ENCODE measurements at regions not wholly inside any gene's neighbourhood (a gene's known extent, or its start where the extent isn't known, plus 50 kb on each side); places are given as distances from the start of the nearest gene placed in this dataset.

- TF ChIP-seq CHD7 (IDR thresholded peaks at IDR 0.05; ENCODE audit: insufficient replicate concordance, low read length) (no peak), BCL11A (IDR thresholded peaks at IDR 0.05; ENCODE audit: low read depth in 2 of 2, low read length in 2 of 2) (no peak), KDM4A (IDR thresholded peaks at IDR 0.05; ENCODE audit: low read depth, low read length, severe bottlenecking) (no peak), ATF2 (IDR thresholded peaks at IDR 0.05; ENCODE audit: low read length) (no peak), YY1 (IDR thresholded peaks at IDR 0.05; ENCODE audit: low read depth, low read length) (no peak), CHD2 (IDR thresholded peaks at IDR 0.05; ENCODE audit: low read length) (no peak), SP4 (IDR thresholded peaks at IDR 0.05; ENCODE audit: low read length) (no peak), BRCA1 (IDR thresholded peaks at IDR 0.05; ENCODE audit: low read depth, low read length) (no peak)
These were observed 494.3 kb downstream of the SQOR start (continued) for GRCh38 chr15:46129145-46129544.

Measured in H1 (cell line).